ENCODE measurements at regions not wholly inside any gene's neighbourhood (a gene's known extent, or its start where the extent isn't known, plus 50 kb on each side); places are given as distances from the start of the nearest gene placed in this dataset.
"Not testable (repeated sequence)": the region's sequence is repeated elsewhere in the genome, so short reads cannot be mapped to it uniquely, and the experiment has no call there.

GRCh38 chr14:43410631-43411030 is 1096.5 kb downstream of the FSCB start:
- no peak overlapping the region for H3K27ac ChIP-seq
- TF ChIP-seq ZFX (IDR thresholded peaks at IDR 0.05) = no peak
- TF ChIP-seq CTCF (conservative IDR thresholded peaks at IDR 0.05) = no peak; the same call in 1 of the 2 replicates

GRCh38 chr14:43408472-43408871 is 1098.6 kb downstream of the FSCB start:
- no peak overlapping the region for H3K27ac ChIP-seq
- TF ChIP-seq CTCF (conservative IDR thresholded peaks at IDR 0.05) = no peak
- TF ChIP-seq ZFX (IDR thresholded peaks at IDR 0.05) = no peak

- H3K27ac ChIP-seq = no peak overlapping the region
- TF ChIP-seq ZFX (IDR thresholded peaks at IDR 0.05) (no peak), CTCF (conservative IDR thresholded peaks at IDR 0.05) (no peak)
Measured at GRCh38 chr14:43407706-43408105, 1099.4 kb downstream of the FSCB start.

GRCh38 chr14:43406931-43407330 is 1100.2 kb downstream of the FSCB start:
- TF ChIP-seq CTCF (conservative IDR thresholded peaks at IDR 0.05) = no peak
- no peak for TF ChIP-seq ZFX (IDR thresholded peaks at IDR 0.05)
- H3K27ac ChIP-seq = no peak overlapping the region

GRCh38 chr14:43399289-43399688 is 1107.8 kb downstream of the FSCB start:
- no peak for TF ChIP-seq ZFX (IDR thresholded peaks at IDR 0.05)
- no peak for TF ChIP-seq CTCF (conservative IDR thresholded peaks at IDR 0.05)
- no peak overlapping the region for H3K27ac ChIP-seq

- not testable (repeated sequence) for H3K27ac ChIP-seq
Measured at GRCh38 chr14:43370565-43370896, 1136.6 kb downstream of the FSCB start.

- no peak overlapping the region for H3K27ac ChIP-seq
- TF ChIP-seq CTCF (conservative IDR thresholded peaks at IDR 0.05) (no peak), ZFX (IDR thresholded peaks at IDR 0.05) (no peak)
Measured at GRCh38 chr14:43369710-43370564, 1137.1 kb downstream of the FSCB start.

- TF ChIP-seq CTCF (conservative IDR thresholded peaks at IDR 0.05) (no peak), ZFX (IDR thresholded peaks at IDR 0.05) (no peak)
- no peak overlapping the region for H3K27ac ChIP-seq
Measured at GRCh38 chr14:43362586-43362985, 1144.5 kb downstream of the FSCB start.
